ENCODE measurements at regions not wholly inside any gene's neighbourhood (a gene's known extent, or its start where the extent isn't known, plus 50 kb on each side); places are given as distances from the start of the nearest gene placed in this dataset.

- TF ChIP-seq NFIC (IDR thresholded peaks at IDR 0.05) (no peak), YY1 (IDR thresholded peaks at IDR 0.05; ENCODE audit: low read depth) (no peak), REST (IDR thresholded peaks at IDR 0.05; ENCODE audit: low read depth) (no peak), EP300 (IDR thresholded peaks at IDR 0.05; ENCODE audit: borderline replicate concordance) (no peak)
- TF ChIP-seq, protein P1, sequence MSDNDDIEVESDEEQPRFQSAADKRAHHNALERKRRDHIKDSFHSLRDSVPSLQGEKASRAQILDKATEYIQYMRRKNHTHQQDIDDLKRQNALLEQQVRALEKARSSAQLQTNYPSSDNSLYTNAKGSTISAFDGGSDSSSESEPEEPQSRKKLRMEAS (IDR thresholded peaks at IDR 0.05): no peak
Measured at GRCh38 chr11:42770444-42771065, 541.2 kb upstream of the API5 start.
